ENCODE measurements at regions not wholly inside any gene's neighbourhood (a gene's known extent, or its start where the extent isn't known, plus 50 kb on each side); places are given as distances from the start of the nearest gene placed in this dataset.

- TF ChIP-seq CTCF (IDR thresholded peaks at IDR 0.05; ENCODE audit: control extremely low read depth in 1 of 3, insufficient read depth in 1 of 3, low read depth in 1 of 3, low read length in 3 of 3) (no peak), ATF2 (IDR thresholded peaks at IDR 0.05; ENCODE audit: low read length) (no peak), JUND (IDR thresholded peaks at IDR 0.05; ENCODE audit: low read length) (no peak), CHD2 (IDR thresholded peaks at IDR 0.05; ENCODE audit: low read length) (no peak), GABPA (IDR thresholded peaks at IDR 0.05; ENCODE audit: borderline replicate concordance, insufficient read depth, low read length) (no peak), MAX (IDR thresholded peaks at IDR 0.05) (no peak)
Measured at GRCh38 chr9:32293091-32293490, 91.4 kb upstream of the ACO1 start.
